ENCODE measurements at regions not wholly inside any gene's neighbourhood (a gene's known extent, or its start where the extent isn't known, plus 50 kb on each side); places are given as distances from the start of the nearest gene placed in this dataset.

DNA sequence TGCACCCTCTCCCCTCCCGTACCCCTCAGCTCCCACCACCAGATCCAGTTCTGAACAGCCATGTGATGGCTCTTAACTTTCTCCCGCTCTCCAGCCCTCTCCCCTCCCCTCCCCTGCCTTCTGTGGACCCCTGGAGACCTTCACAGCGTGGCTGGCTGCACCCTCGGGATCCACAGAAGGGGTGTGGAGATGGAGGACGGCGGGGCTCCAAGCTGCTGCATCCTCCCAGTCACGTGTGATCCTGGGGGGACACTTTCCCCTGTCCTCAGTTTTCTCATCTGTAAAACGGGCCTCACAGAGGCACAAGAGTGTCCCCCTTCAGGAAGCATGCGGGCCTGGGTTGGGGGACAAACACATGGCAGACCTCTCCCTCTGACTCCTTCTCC is 276.0 kb upstream of the MVB12B start (continued):
- TF ChIP-seq POLR2AphosphoS5 (IDR thresholded peaks at IDR 0.05; ENCODE audit: low read depth, low read length) (no peak), ZBTB33 (IDR thresholded peaks at IDR 0.05; ENCODE audit: extremely low read depth, insufficient replicate concordance, low read length) (no peak), SRF (IDR thresholded peaks at IDR 0.05; ENCODE audit: low read depth) (no peak), CEBPB (IDR thresholded peaks at IDR 0.05; ENCODE audit: low read depth) (no peak)

- Histone ChIP-seq H3K27ac (ENCODE audit: low read depth, low read length) (no peak overlapping the region), H3K9me3 (ENCODE audit: control insufficient read depth in 1 of 2, insufficient read depth in 1 of 2, low read depth in 1 of 2, low read length in 2 of 2) (no peaks in the 10 kb centered on the region), H3K4me1 (ENCODE audit: control insufficient read depth in 1 of 2, insufficient read depth in 2 of 2, low read length in 2 of 2) (peaks cover 0 to 13% of the 10 kb centered on the region in 2 experiments; a peak in 2 of 4 replicates), H3K9ac (ENCODE audit: low read length) (no peak overlapping the region), H3K27me3 (ENCODE audit: insufficient read depth, low read length) (no peaks in the 10 kb centered on the region; the same call in 1 of the 2 replicates), H3K9me2 (ENCODE audit: insufficient read depth) (no peaks in the 10 kb centered on the region), H3K79me2 (ENCODE audit: insufficient read depth, low read length) (no peaks in the 10 kb centered on the region), H3K4me3 (replicated peaks in 1 of 2; ENCODE audit: low read depth in 1 of 2, low read length in 2 of 2) (no peak overlapping the region), H2AFZ (ENCODE audit: low read depth, low read length, poor library complexity, severe bottlenecking) (no peak overlapping the region), H3K36me3 (ENCODE audit: control insufficient read depth in 1 of 2, insufficient read depth in 2 of 2, low read length in 2 of 2) (no peaks in the 10 kb centered on the region), H4K20me1 (ENCODE audit: insufficient read depth) (no peaks in the 10 kb centered on the region), H3K4me2 (ENCODE audit: low read length) (no peak overlapping the region)
- ChIA-PET POLR2A (no interaction called here), RAD21 (ENCODE audit: low non-redundant PET in 1 of 2, low total read pairs in 2 of 2, uncharacterized antibody in 2 of 2, unreplicated experiment in 2 of 2) (no interaction called here), CTCF (no interaction called here)
- DNase-seq (ENCODE audit: low read depth, low spot score) (no peak), ATAC-seq (no peak)
- no TSS peak for BruUV-seq (replicated peaks)
- no peak for TF ChIP-seq EZH2phosphoT487 (IDR thresholded peaks at IDR 0.05; ENCODE audit: borderline replicate concordance)
- no peak for TF ChIP-seq TCF7L2 (IDR thresholded peaks at IDR 0.05; ENCODE audit: borderline replicate concordance, extremely low read depth, insufficient read depth, insufficient read length)
- no peak for TF ChIP-seq SP1 (IDR thresholded peaks at IDR 0.05; ENCODE audit: low read depth)
- TF ChIP-seq POLR2AphosphoS5 (IDR thresholded peaks at IDR 0.05; ENCODE audit: low read depth, low read length): no peak
- TF ChIP-seq ELF1 (IDR thresholded peaks at IDR 0.05; ENCODE audit: borderline replicate concordance, low read depth): no peak
- TF ChIP-seq MAX (IDR thresholded peaks at IDR 0.05): no peak
- no peak for TF ChIP-seq EZH2 (IDR thresholded peaks at IDR 0.05)
- no peak for TF ChIP-seq POLR2A (IDR thresholded peaks at IDR 0.05; ENCODE audit: borderline replicate concordance, extremely low read depth, insufficient read depth, insufficient read length)
- no peak for TF ChIP-seq RAD21 (IDR thresholded peaks at IDR 0.05; ENCODE audit: low read depth)
- no peak for TF ChIP-seq SRF (IDR thresholded peaks at IDR 0.05; ENCODE audit: low read depth)
- TF ChIP-seq, protein P1, sequence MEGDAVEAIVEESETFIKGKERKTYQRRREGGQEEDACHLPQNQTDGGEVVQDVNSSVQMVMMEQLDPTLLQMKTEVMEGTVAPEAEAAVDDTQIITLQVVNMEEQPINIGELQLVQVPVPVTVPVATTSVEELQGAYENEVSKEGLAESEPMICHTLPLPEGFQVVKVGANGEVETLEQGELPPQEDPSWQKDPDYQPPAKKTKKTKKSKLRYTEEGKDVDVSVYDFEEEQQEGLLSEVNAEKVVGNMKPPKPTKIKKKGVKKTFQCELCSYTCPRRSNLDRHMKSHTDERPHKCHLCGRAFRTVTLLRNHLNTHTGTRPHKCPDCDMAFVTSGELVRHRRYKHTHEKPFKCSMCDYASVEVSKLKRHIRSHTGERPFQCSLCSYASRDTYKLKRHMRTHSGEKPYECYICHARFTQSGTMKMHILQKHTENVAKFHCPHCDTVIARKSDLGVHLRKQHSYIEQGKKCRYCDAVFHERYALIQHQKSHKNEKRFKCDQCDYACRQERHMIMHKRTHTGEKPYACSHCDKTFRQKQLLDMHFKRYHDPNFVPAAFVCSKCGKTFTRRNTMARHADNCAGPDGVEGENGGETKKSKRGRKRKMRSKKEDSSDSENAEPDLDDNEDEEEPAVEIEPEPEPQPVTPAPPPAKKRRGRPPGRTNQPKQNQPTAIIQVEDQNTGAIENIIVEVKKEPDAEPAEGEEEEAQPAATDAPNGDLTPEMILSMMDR (IDR thresholded peaks at IDR 0.05 in 2 of 3, conservative IDR thresholded peaks at IDR 0.05 in 1 of 3; ENCODE audit: borderline replicate concordance in 1 of 3, insufficient read depth in 1 of 3, low read depth in 2 of 3, low read length in 2 of 3): no peak
- TF ChIP-seq ATF3 (IDR thresholded peaks at IDR 0.05): no peak
- TF ChIP-seq ZBTB33 (IDR thresholded peaks at IDR 0.05; ENCODE audit: extremely low read depth, insufficient replicate concordance, low read length): no peak
- TF ChIP-seq SIN3A (IDR thresholded peaks at IDR 0.05; ENCODE audit: low read depth): no peak
- TF ChIP-seq YY1 (IDR thresholded peaks at IDR 0.05; ENCODE audit: extremely low read depth, insufficient replicate concordance, low read depth, low read length): no peak
- no peak for TF ChIP-seq CBX3 (IDR thresholded peaks at IDR 0.05; ENCODE audit: low read depth)
- intact Hi-C loops (cut with micrococcal nuclease): no loop called here
Observed at GRCh38 chr9:126051446-126052130, 275.0 kb upstream of the MVB12B start.

All from HCT116 (cell line).